T-helper 1 cell treated with Interleukin-12 subunit alpha and Interleukin-12 subunit beta and Interleukin-4 antibody, amounts not matched to agents 30 μg/mL and 1 μg/mL, for 36 hours (primary cell): ENCODE measurements at regions not wholly inside any gene's neighbourhood (a gene's known extent, or its start where the extent isn't known, plus 50 kb on each side); places are given as distances from the start of the nearest gene placed in this dataset.

Experiments
- H3K27ac Mint-ChIP-seq: one replicate; pipeline ENCODE4 v1.8.0; 2021; ENCODE audit warnings: mild to moderate bottlenecking, mixed read lengths
- H3K27me3 Mint-ChIP-seq: one replicate; pipeline ENCODE4 v1.8.0; 2021; ENCODE audit warnings: low read depth, mixed read lengths
- H3K36me3 Mint-ChIP-seq: one replicate; pipeline ENCODE4 v1.8.0; 2021; ENCODE audit warnings: low read depth, mixed read lengths
- H3K4me1 Mint-ChIP-seq: one replicate; pipeline ENCODE4 v1.8.0; 2021; ENCODE audit warnings: low read depth, mixed read lengths
- H3K4me3 Mint-ChIP-seq: one replicate; pipeline ENCODE4 v1.8.0; 2021; ENCODE audit warnings: mild to moderate bottlenecking, moderate library complexity, mixed read lengths
- H3K9me3 Mint-ChIP-seq: one replicate; pipeline ENCODE4 v1.8.0; 2021; ENCODE audit warnings: mixed read lengths

GRCh38 chr9:113705306-113705927, 170.7 kb upstream of the ZNF618 start:
- Mint-ChIP-seq H3K9me3 (peaks cover 16% of the 10 kb centered on the region), H3K27me3 (no peaks in the 10 kb centered on the region), H3K36me3 (no peaks in the 10 kb centered on the region)

GRCh38 chr9:113705928-113706519, 170.1 kb upstream of the ZNF618 start:
- Mint-ChIP-seq H3K9me3 (peaks cover 16% of the 10 kb centered on the region), H3K4me1 (no peaks in the 10 kb centered on the region), H3K36me3 (no peaks in the 10 kb centered on the region), H3K4me3 (no peak overlapping the region), H3K27ac (no peak overlapping the region), H3K27me3 (no peaks in the 10 kb centered on the region)

More at GRCh38 chr9:113705306-113705927, 170.7 kb upstream of the ZNF618 start:
- Mint-ChIP-seq H3K4me1 (no peaks in the 10 kb centered on the region), H3K4me3 (no peak overlapping the region), H3K27ac (no peak overlapping the region)

GRCh38 chr9:113707953-113708695, 168.0 kb upstream of the ZNF618 start:
- H3K27me3 Mint-ChIP-seq, result peaks cover 3% of the 10 kb centered on the region
- peaks cover 16% of the 10 kb centered on the region for H3K9me3 Mint-ChIP-seq
- H3K4me3 Mint-ChIP-seq, result no peak overlapping the region
- H3K4me1 Mint-ChIP-seq, result no peaks in the 10 kb centered on the region
- H3K27ac Mint-ChIP-seq, result no peak overlapping the region
- H3K36me3 Mint-ChIP-seq, result no peaks in the 10 kb centered on the region

GRCh38 chr9:113708821-113709713, 167.0 kb upstream of the ZNF618 start:
- Mint-ChIP-seq H3K27me3 (peaks cover 3% of the 10 kb centered on the region), H3K4me1 (no peaks in the 10 kb centered on the region), H3K27ac (no peak overlapping the region), H3K4me3 (no peak overlapping the region), H3K36me3 (no peaks in the 10 kb centered on the region), H3K9me3 (peaks cover 16% of the 10 kb centered on the region)

GRCh38 chr9:113709721-113710120, 166.4 kb upstream of the ZNF618 start:
- no peaks in the 10 kb centered on the region for H3K4me1 Mint-ChIP-seq
- H3K4me3 Mint-ChIP-seq, result no peak overlapping the region
- no peaks in the 10 kb centered on the region for H3K36me3 Mint-ChIP-seq
- no peak overlapping the region for H3K27ac Mint-ChIP-seq
- H3K27me3 Mint-ChIP-seq, result peaks cover 3% of the 10 kb centered on the region
- peaks cover 16% of the 10 kb centered on the region for H3K9me3 Mint-ChIP-seq

- H3K9me3 Mint-ChIP-seq, result peaks cover 17% of the 10 kb centered on the region
- H3K27ac Mint-ChIP-seq, result no peak overlapping the region
- H3K4me3 Mint-ChIP-seq, result no peak overlapping the region
- H3K27me3 Mint-ChIP-seq, result peaks cover 3% of the 10 kb centered on the region
- H3K4me1 Mint-ChIP-seq, result no peaks in the 10 kb centered on the region
- H3K36me3 Mint-ChIP-seq, result no peaks in the 10 kb centered on the region
Measured at GRCh38 chr9:113711251-113711650, 164.9 kb upstream of the ZNF618 start.

- peaks cover 15% of the 10 kb centered on the region for H3K9me3 Mint-ChIP-seq
- H3K36me3 Mint-ChIP-seq, result no peaks in the 10 kb centered on the region
- no peak overlapping the region for H3K27ac Mint-ChIP-seq
- H3K4me3 Mint-ChIP-seq, result no peak overlapping the region
- no peaks in the 10 kb centered on the region for H3K4me1 Mint-ChIP-seq
- peaks cover 3% of the 10 kb centered on the region for H3K27me3 Mint-ChIP-seq
Measured at GRCh38 chr9:113712053-113712452, 164.1 kb upstream of the ZNF618 start.

GRCh38 chr9:113715086-113715485, 161.0 kb upstream of the ZNF618 start:
- H3K4me3 Mint-ChIP-seq, result no peak overlapping the region
- H3K36me3 Mint-ChIP-seq, result no peaks in the 10 kb centered on the region
- H3K9me3 Mint-ChIP-seq, result peaks cover 4% of the 10 kb centered on the region
- no peaks in the 10 kb centered on the region for H3K4me1 Mint-ChIP-seq
- peaks cover 6% of the 10 kb centered on the region for H3K27me3 Mint-ChIP-seq
- no peak overlapping the region for H3K27ac Mint-ChIP-seq

GRCh38 chr9:113719919-113720318, 156.2 kb upstream of the ZNF618 start:
- no peaks in the 10 kb centered on the region for H3K36me3 Mint-ChIP-seq
- peaks cover 4% of the 10 kb centered on the region for H3K9me3 Mint-ChIP-seq
- H3K4me3 Mint-ChIP-seq, result no peak overlapping the region
- H3K4me1 Mint-ChIP-seq, result no peaks in the 10 kb centered on the region
- H3K27me3 Mint-ChIP-seq, result peaks cover 6% of the 10 kb centered on the region
- H3K27ac Mint-ChIP-seq, result no peak overlapping the region

GRCh38 chr9:113720495-113720894, 155.6 kb upstream of the ZNF618 start:
- H3K4me1 Mint-ChIP-seq, result no peaks in the 10 kb centered on the region
- peaks cover 6% of the 10 kb centered on the region for H3K27me3 Mint-ChIP-seq
- peaks cover 4% of the 10 kb centered on the region for H3K9me3 Mint-ChIP-seq
- H3K27ac Mint-ChIP-seq, result no peak overlapping the region
- H3K4me3 Mint-ChIP-seq, result no peak overlapping the region
- no peaks in the 10 kb centered on the region for H3K36me3 Mint-ChIP-seq

GRCh38 chr9:113721856-113722255, 154.3 kb upstream of the ZNF618 start:
- Mint-ChIP-seq H3K27me3 (peaks cover 6% of the 10 kb centered on the region), H3K36me3 (no peaks in the 10 kb centered on the region), H3K9me3 (no peaks in the 10 kb centered on the region), H3K4me1 (no peaks in the 10 kb centered on the region), H3K27ac (no peak overlapping the region), H3K4me3 (no peak overlapping the region)

- Mint-ChIP-seq H3K36me3 (no peaks in the 10 kb centered on the region), H3K4me1 (no peaks in the 10 kb centered on the region), H3K27ac (no peak overlapping the region), H3K9me3 (no peaks in the 10 kb centered on the region), H3K4me3 (no peak overlapping the region), H3K27me3 (peaks cover 6% of the 10 kb centered on the region)
Measured at GRCh38 chr9:113724202-113724601, 151.9 kb upstream of the ZNF618 start.

GRCh38 chr9:113728989-113729388, 147.1 kb upstream of the ZNF618 start:
- Mint-ChIP-seq H3K4me1 (no peaks in the 10 kb centered on the region), H3K9me3 (peaks cover 10% of the 10 kb centered on the region), H3K27me3 (no peaks in the 10 kb centered on the region), H3K36me3 (no peaks in the 10 kb centered on the region), H3K27ac (no peak overlapping the region), H3K4me3 (no peak overlapping the region)

GRCh38 chr9:113734826-113735225, 141.3 kb upstream of the ZNF618 start:
- no peak overlapping the region for H3K4me3 Mint-ChIP-seq
- peaks cover 8% of the 10 kb centered on the region for H3K9me3 Mint-ChIP-seq
- no peaks in the 10 kb centered on the region for H3K36me3 Mint-ChIP-seq
- H3K27me3 Mint-ChIP-seq, result no peaks in the 10 kb centered on the region
- H3K27ac Mint-ChIP-seq, result no peak overlapping the region
- H3K4me1 Mint-ChIP-seq, result no peaks in the 10 kb centered on the region
